Activated B cell treated with CpG ODN at 0.5 μM for 24 hours (primary cell): ENCODE measurements at regions not wholly inside any gene's neighbourhood (a gene's known extent, or its start where the extent isn't known, plus 50 kb on each side); places are given as distances from the start of the nearest gene placed in this dataset.

Experiments
- ATAC-seq: fragments of 200-7000 bp; cut with Tn5 transposase; one replicate; pipeline ENCODE4 v1.10.0; 2021; ENCODE audit warnings: low read depth, mild to moderate bottlenecking, moderate library complexity
- CTCF ChIA-PET: fragments of 350-600 bp; sonication (Branson Sonifier 250); formaldehyde crosslinking; loops from one replicate; lab custom pipeline; 2021; ENCODE audit warnings: antibody characterized with exemption; lab: Charles Lee
- POLR2A ChIA-PET: fragments of 350-600 bp; sonication (Branson Sonifier 250); formaldehyde crosslinking; loops from one replicate; lab custom pipeline; 2021; ENCODE audit warnings: antibody characterized with exemption; lab: Charles Lee
- DNase-seq: peaks from one replicate; pipeline ENCODE4 v3.0.0; 2022
- H3K27ac Mint-ChIP-seq: one replicate; pipeline ENCODE4 v1.8.0; 2020; ENCODE audit warnings: mixed read lengths
- H3K27me3 Mint-ChIP-seq: one replicate; pipeline ENCODE4 v1.8.0; 2021; ENCODE audit warnings: mixed read lengths
- H3K36me3 Mint-ChIP-seq: one replicate; pipeline ENCODE4 v1.8.0; 2021; ENCODE audit warnings: low read depth, mixed read lengths
- H3K4me1 Mint-ChIP-seq: one replicate; pipeline ENCODE4 v1.8.0; 2021; ENCODE audit warnings: mixed read lengths
- H3K4me3 Mint-ChIP-seq: one replicate; pipeline ENCODE4 v1.8.0; 2020; ENCODE audit warnings: mild to moderate bottlenecking, mixed read lengths
- H3K9me3 Mint-ChIP-seq: one replicate; pipeline ENCODE4 v1.8.0; 2020; ENCODE audit warnings: mixed read lengths
- CTCF ChIP-seq: fragments of 200-600 bp; IDR thresholded peaks from one replicate; pipeline ENCODE4 v1.8.0; 2022; ENCODE audit warnings: antibody characterized with exemption, mild to moderate bottlenecking
- intact Hi-C: fragments of 100-400 bp; cut with micrococcal nuclease; formaldehyde crosslinking; loops from one replicate; pipeline ENCODE4 v1.15.1; 2024

- Mint-ChIP-seq H3K9me3 (peaks cover 4% of the 10 kb centered on the region), H3K4me3 (no peak overlapping the region), H3K27ac (no peak overlapping the region), H3K4me1 (no peaks in the 10 kb centered on the region), H3K36me3 (no peaks in the 10 kb centered on the region), H3K27me3 (no peaks in the 10 kb centered on the region)
- intact Hi-C loops: no loop called here
- ATAC-seq (no peak), DNase-seq (no peak)
- no peak for TF ChIP-seq CTCF
- ChIA-PET CTCF (no interaction called here), POLR2A (no interaction called here)
These were observed 395.8 kb upstream of the FBXO33 start for GRCh38 chr14:39827901-39828655.

DNA sequence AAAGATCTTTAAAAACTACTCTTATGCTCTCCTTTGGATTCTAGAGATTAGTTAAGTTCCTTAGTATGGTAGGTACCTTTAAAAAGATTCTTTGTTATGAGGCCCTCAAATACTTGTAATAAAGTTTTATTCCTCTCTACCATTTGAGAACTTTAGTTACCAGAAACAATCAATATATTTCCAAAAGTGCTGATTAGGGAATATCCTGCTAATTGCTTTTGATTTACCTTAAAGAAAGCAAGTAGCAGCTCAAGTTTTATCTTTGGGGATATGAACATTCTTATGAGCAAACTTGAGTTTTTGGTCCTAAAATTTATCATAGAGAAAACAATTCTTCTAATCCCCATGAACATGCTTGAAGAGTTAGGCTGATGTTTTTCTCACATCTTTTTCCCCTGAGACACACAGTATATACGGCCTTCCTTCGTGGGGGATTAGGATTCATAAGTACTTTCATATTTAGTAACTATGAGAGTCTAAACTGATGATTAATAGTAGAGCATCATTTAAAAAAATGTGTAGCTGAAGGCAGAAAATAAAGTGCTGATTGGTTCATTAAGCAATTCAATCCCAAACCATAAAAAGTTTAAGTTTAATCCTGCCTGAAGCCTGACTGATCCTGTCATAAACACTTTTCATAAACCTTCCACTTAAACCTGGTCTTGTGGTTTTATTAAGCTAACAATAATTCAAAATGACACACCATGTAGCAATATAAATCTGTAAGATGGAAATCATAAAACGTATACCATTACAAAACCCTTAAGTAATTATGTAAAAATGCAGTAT is 380.5 kb upstream of the FBXO33 start:
- TF ChIP-seq CTCF: no peak
- H3K4me1 Mint-ChIP-seq: no peaks in the 10 kb centered on the region
- H3K27ac Mint-ChIP-seq: no peak overlapping the region
- ChIA-PET POLR2A (no interaction called here), CTCF (interaction anchor here (0.7 kb wide), 1 partner anchor 997 kb away, joined by 3 read pairs; no protein-coding TSS in a partner anchor)
- intact Hi-C loops: no loop called here
- H3K4me3 Mint-ChIP-seq: no peak overlapping the region
- ATAC-seq (no peak), DNase-seq (no peak)
- no peaks in the 10 kb centered on the region for H3K27me3 Mint-ChIP-seq
- no peaks in the 10 kb centered on the region for H3K36me3 Mint-ChIP-seq
- H3K9me3 Mint-ChIP-seq: peaks cover 4% of the 10 kb centered on the region

DNA sequence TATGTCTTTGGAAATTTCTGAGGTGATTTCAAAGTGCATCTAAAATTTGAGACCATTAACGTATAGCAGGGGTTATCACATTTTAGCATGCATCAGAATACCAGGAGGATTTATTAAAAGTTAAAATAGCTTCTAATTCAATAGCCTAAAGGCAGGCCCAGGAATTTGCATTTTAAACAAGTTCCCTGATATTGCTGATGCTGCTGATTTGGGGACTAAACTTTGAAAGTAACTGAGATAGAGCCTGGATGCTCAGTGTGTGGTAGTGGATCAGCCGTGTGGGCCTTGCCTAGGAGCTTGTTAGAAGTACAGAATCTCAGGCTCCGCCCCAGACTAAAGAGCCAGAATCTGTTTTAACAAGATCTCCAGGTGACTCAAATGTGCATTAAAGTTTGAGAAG is 375.0 kb upstream of the FBXO33 start:
- Mint-ChIP-seq H3K4me1 (no peaks in the 10 kb centered on the region), H3K36me3 (no peaks in the 10 kb centered on the region), H3K27ac (no peak overlapping the region), H3K4me3 (no peak overlapping the region), H3K27me3 (no peaks in the 10 kb centered on the region), H3K9me3 (no peaks in the 10 kb centered on the region)
- no peak for DNase-seq
- no peak for TF ChIP-seq CTCF
- intact Hi-C loops: no loop called here
- ChIA-PET CTCF (no interaction called here), POLR2A (no interaction called here)
- no peak for ATAC-seq

DNA sequence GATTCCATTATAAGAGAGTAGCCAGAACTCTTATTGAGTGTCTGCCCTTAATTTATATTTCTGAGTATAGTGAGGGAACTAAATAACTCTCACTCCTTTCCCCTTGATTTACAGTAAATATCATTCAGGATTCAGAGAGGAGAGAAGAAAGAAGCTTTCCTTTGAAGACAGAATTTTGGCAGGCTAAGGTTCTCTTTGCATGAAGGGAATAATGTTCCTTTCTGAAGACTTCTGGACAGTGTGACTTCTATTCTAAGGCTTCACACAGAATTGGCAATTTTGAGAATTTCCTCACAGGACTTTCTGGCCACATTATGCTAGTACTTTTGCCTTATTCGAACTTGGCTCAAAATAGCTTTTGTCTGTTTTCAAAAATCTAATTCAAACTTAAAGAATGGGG is 352.2 kb upstream of the FBXO33 start:
- Mint-ChIP-seq H3K27me3 (no peaks in the 10 kb centered on the region), H3K4me3 (no peak overlapping the region), H3K36me3 (no peaks in the 10 kb centered on the region), H3K4me1 (no peaks in the 10 kb centered on the region), H3K27ac (no peak overlapping the region), H3K9me3 (no peaks in the 10 kb centered on the region)
- DNase-seq: no peak
- TF ChIP-seq CTCF: no peak
- intact Hi-C loops: no loop called here
- ChIA-PET CTCF (no interaction called here), POLR2A (no interaction called here)
- ATAC-seq: no peak

GRCh38 chr14:39781466-39781865 is 349.2 kb upstream of the FBXO33 start:
- POLR2A ChIA-PET: no interaction called here
- intact Hi-C loops: no loop called here
- DNase-seq: no peak
- Mint-ChIP-seq H3K27ac (no peak overlapping the region), H3K4me1 (no peaks in the 10 kb centered on the region), H3K4me3 (no peak overlapping the region), H3K9me3 (peaks cover 5% of the 10 kb centered on the region), H3K27me3 (no peaks in the 10 kb centered on the region), H3K36me3 (no peaks in the 10 kb centered on the region)
- CTCF ChIA-PET: no interaction called here
- TF ChIP-seq CTCF: no peak
- ATAC-seq: no peak
